Upper lobe of left lung (tissue), 4 donors: ENCODE measurements at regions not wholly inside any gene's neighbourhood (a gene's known extent, or its start where the extent isn't known, plus 50 kb on each side); places are given as distances from the start of the nearest gene placed in this dataset.

Source experiments
- EP300 ChIP-seq, 4 donors: sonication (generic); formaldehyde crosslinking; IDR thresholded peaks; one replicate each; pipeline ENCODE4 v1.5.1; 2017; ENCODE audit warnings: antibody characterized with exemption in 4 of 4, control low read depth in 2 of 4
- POLR2A ChIP-seq, 4 donors: fragments of 450-650 bp; IDR thresholded peaks; one replicate each; pipeline ENCODE4 v1.5.1; 2016 to 2017; ENCODE audit warnings: antibody characterized with exemption in 4 of 4, mild to moderate bottlenecking in 2 of 4
- TF ChIP-seq, protein P1 (sequence below), 6 experiments: fragments of 450-650 bp in 4 of 6; fragments of 200-600 bp in 2 of 6; sonication (generic) in 2 of 6; IDR thresholded peaks; one replicate each; pipeline ENCODE4 v1.5.1; 2016 to 2019; ENCODE audit warnings: antibody characterized with exemption in 6 of 6

DNA sequence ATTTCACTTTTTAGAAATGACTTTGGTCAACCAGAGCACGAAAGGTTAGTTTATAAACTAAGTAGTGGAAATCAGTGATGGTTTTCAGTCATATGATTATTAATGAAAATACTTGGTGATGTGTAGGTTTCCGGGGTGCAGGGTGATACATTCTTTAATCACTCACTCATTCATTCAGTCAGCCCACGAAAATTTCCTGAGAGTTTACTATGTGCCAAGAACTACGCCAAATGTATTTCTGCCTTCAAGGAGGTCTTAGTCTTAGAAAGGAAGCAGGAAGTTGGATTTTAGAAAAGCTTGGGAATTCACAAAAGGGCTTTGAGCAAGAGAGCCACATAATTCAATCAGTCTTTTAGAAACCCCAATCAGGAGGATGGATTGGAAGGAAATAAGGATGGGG, 543.6 kb downstream of the PLCL1 start:
- no peak for TF ChIP-seq POLR2A (IDR thresholded peaks at IDR 0.05)
- no peak for TF ChIP-seq EP300 (IDR thresholded peaks at IDR 0.05)
- TF ChIP-seq, protein P1, sequence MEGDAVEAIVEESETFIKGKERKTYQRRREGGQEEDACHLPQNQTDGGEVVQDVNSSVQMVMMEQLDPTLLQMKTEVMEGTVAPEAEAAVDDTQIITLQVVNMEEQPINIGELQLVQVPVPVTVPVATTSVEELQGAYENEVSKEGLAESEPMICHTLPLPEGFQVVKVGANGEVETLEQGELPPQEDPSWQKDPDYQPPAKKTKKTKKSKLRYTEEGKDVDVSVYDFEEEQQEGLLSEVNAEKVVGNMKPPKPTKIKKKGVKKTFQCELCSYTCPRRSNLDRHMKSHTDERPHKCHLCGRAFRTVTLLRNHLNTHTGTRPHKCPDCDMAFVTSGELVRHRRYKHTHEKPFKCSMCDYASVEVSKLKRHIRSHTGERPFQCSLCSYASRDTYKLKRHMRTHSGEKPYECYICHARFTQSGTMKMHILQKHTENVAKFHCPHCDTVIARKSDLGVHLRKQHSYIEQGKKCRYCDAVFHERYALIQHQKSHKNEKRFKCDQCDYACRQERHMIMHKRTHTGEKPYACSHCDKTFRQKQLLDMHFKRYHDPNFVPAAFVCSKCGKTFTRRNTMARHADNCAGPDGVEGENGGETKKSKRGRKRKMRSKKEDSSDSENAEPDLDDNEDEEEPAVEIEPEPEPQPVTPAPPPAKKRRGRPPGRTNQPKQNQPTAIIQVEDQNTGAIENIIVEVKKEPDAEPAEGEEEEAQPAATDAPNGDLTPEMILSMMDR (IDR thresholded peaks at IDR 0.05): no peak
